SW480 (cell line): ENCODE measurements at regions not wholly inside any gene's neighbourhood (a gene's known extent, or its start where the extent isn't known, plus 50 kb on each side); places are given as distances from the start of the nearest gene placed in this dataset.
A peak's percentile ranks its signal among the peaks of the same experiment; 100 is the strongest.

Experiments used
- DNase-seq: peaks from one replicate; pipeline ENCODE4 v3.0.0-alpha.2; 2016; ENCODE audit warnings: low spot score

DNA sequence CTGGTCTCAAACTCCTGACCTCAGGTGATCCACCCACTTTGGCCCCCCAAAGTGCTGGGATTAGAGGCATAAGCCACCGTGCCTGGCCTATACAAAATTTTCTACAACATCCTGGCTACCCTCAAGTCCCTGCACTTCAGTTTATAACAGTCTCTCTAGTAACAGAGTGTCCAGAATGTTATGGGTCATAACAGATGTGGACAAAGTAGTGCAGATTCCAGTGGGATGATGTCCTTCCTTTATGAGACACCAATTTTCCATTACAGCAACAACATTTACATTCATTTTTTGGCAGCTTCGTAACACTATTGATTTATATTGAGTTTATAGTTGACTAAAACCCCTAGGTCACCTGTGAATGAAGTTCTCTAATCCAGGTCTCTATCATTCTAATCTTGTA, 429.4 kb upstream of the PTBP2 start:
- DNase-seq = no peak

DNA sequence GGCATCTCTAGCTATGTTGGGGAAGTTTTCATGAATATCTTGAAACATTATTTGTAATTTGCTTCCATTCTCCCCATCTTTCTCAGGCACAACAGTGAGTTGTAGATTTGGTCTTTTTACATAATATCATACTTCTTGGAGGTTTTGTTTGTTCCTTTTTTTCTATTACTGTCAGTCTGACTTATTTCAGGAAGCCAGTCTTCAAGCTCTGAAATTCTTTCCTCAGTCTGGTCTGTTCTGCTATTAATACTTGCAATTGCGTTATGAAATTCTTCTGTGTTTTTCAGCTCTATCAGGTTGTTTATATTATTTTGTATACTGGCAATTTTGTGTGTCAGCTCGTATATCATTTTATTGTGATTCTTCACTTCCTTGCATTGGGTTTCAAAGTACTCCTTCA, 424.6 kb upstream of the PTBP2 start:
- DNase-seq = no peak

DNA sequence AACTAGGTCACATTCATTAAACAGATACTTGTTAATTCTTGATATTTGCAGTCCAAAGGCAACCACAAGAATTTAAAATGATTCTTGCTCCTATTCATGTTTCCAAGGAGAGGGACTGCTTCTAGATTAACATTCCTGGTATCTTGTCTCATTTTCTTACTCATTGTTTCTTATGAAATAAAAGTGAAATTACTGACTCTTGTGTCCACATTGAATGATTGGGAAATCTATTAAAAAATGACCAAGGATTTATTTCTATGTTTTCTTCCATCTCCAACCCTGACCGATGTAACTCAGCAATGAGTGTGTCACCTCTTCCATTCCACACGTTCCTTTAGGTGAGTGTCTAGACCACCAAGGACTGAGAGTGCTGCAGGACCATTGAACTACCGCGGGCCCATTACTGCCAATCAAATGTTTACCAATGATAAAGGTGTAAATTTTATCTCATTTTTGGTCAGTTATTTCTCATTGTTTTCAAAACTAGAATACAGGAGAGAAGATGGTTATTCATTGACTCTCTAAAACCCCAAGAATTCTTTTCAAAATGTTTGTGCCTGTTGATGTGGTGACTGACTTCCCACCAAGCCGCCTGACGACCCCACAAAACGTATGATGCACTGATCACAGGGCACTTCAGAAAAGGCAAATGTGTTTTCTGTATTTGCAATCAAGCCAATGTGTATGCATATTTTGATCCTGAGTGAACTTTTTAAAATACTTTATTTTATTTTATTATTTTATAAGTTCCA, 414.6 kb upstream of the PTBP2 start:
- no peak for DNase-seq

DNA sequence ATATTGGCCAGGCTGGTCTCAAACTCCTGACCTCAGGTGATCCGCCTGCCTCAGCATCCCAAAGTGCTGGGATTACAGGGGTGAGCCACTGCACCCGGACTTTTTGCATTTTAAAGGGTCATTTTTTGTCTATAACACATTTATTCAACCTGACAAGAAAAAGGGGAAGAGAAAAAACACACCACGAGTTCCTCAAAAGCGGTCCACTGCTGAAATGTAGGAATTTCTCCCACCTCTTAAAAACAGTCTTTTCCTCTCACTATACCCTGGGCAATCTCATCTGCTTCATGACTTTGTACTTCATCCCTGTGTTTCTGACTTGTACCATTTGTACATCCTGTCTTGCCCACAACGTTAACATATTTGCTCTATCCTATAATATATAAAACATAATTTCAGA, 413.3 kb upstream of the PTBP2 start:
- no peak for DNase-seq

DNA sequence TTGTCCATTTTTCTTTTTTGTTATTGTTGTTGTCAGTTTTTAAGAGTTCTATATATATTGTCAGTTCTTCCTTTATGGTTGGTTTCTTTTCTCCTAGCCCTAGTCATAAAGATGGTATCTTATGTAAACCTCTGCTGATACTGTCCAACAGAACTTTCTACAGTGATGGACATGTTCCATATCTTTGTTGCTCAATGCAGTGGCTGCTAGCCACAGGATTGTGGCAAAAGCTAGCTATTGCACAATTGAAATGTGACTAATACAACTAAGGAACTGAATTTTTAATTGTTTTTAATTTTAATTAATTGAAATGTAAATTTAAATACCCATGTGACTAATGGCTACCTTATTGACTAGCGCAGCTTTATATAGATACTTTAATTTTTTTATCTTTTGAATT, 411.8 kb upstream of the PTBP2 start:
- DNase-seq = peak; percentile 6

DNA sequence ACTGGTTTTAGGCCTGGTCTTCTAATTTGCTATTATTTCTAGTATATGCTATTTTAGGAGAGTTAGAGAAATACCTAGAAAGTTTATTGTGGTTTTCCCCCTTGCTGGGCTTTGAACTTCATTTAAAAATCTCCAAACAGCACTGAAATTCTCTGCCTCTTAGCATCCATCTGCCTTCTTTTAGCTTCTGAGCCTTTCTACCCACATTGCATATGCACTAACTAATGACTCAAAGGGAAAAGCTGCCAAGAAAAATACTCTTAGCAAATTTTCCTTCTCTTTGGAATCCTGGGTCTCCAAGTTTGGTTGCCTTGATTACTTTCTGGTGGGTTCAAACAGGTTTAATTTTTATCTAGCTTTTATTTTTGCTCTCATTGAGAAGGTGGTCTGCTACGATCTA, 408.4 kb upstream of the PTBP2 start:
- DNase-seq = no peak

DNA sequence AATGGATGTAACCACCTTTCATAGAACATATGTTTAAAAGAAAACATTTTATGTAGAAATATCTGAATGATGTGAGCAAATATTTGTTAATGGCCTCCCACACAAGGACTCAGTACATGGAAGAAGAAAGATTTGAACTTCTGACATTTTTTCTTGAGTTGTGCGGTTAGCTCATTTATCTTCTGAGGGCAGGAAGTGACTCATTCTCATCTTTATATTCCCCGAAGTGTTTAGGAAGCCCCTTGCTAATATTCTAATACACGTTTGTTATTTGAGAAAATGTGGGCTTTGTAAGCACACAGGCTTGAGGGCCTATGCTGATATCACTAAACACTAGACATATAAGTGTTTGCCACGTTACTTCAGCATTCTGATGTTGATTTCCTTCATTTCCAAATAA, 392.5 kb upstream of the PTBP2 start:
- no peak for DNase-seq

DNA sequence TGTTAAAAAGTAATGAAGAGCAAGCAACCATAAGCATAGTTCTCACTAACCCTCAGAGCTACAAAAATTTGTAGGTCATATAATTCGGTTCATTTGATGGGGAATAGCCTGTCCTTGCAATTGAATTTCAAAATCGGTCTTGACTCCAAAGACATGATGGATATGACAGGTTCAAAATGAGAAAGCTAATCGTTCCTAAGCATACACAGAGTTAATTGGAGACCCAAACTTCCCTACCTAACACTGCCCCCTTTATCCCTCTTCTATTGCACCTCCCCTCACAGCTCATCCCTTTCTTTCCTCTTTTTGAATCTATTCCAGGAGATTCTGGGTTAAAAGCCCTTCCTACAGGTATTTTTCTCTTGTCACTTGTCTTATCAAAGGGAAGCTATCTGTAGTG, 390.0 kb upstream of the PTBP2 start:
- no peak for DNase-seq

DNA sequence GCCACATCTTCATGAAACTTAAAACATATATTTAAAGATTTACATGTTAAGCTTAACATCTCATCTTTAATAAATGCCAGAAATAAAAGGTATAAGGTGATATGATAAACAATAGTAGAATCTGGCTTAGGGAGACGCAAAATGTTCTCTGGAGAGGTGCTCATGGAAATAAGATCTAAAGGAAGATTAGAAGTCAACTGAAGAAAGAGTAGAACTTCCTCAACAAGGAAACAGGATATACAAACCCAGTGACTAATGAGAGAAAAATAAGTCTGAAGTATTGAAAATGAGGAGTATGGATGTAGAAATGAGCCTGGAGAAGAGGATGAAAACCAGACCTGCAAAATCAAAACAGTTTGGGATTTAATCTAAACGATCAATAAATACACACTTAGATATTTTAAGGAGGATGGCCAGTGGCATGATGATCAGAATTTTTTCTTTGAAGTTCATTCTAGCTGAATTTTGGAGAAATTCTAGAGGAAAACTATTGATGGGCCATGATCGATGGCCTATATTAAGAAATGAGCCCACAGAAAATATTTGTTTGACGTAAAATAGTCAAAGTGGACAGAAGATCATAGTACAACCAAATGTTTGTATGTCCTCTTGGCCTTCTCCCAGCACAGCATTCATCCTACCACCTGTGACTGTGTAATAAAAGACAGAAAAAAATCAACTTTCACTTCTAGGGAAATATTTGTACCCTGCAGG, 387.9 kb upstream of the PTBP2 start:
- no peak for DNase-seq

DNA sequence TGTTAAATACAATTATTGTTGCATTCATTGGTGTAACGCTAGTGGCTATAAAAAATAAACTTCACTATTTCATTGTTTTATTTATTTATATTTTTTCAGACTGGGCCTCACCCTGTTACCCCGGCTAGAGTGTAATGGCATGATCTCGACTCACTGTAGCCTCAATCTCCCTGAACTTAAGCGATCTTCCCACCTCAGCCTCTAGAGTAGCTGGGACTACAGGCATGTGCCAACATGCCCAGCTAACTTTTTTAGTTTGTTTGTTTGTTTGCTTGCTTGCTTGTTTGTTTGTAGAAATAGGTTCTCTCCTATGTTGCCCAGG, 387.4 kb upstream of the PTBP2 start:
- no peak for DNase-seq

DNA sequence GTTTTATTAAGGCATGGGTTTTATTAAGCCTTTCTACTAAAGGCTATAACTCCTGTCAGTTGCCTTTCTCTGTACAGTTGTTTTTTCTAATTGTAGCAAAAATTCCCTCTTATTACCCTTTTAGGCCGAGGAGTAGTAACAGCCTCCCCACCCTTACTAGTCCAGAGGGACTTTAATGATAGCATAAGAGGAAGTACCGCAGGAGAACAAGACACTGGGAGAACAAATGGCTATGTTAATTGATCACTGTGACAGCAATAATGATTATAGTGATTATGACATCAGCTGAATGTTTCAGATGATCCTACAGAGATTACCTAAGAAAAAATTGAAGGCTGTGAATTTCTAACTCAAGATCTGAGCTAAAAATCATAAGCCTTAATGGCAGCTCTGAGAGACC, 383.0 kb upstream of the PTBP2 start:
- no peak for DNase-seq

DNA sequence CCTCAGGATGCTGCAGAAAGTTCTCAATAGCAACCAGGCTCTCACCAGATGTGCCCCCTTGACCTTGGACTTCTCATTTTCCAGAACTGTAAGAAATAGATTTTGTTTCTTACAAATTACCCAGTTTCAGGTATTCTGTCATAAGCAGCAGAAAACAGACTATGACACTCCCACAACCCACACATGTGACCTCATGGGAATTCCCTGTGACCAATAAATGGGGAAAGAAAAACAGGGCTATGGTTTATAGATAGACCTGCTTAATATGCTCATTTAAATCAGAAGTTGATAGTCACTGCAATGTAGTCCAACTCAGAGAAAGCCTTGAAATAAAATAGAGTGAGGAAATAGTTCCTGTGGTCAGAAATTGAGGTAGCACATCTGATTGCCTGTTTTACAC, 380.9 kb upstream of the PTBP2 start:
- DNase-seq = no peak

DNA sequence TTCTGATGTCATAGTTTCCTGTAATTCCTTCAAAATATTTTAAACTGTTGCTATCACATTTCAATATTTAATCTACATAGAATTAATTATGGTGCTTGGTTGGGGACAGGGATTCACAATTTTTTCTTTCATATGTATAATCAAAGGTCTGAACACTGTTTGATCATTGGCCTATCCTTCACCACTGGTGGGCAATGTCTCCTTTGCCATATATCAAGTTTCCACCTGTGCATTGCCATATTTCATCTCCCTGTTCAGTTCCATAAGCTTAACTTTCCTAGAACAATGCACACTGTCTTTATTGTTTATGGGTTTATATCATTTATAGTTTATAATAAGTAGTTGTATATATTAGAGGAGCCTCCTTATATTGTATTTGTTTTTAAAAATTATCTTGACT, 374.9 kb upstream of the PTBP2 start:
- peak; percentile 36 for DNase-seq

DNA sequence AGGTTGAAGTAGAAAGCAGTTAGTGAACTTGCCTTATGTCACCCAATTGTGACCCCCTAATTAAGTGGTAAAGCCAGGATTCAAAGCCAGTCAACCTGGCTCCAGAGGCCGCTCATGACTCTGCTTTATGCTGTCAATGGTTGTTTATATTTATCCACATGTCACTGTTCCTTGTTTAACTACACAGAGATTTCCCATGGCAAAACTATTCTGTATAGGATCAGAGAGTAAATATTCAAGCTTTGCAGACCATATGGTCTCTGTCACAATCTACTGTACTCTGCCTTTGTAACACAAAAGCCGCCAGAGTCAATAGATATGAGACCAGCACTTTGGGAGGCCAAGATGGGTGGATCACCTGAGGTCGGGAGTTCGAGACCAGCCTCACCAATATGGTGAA, 371.7 kb upstream of the PTBP2 start:
- DNase-seq = no peak

DNA sequence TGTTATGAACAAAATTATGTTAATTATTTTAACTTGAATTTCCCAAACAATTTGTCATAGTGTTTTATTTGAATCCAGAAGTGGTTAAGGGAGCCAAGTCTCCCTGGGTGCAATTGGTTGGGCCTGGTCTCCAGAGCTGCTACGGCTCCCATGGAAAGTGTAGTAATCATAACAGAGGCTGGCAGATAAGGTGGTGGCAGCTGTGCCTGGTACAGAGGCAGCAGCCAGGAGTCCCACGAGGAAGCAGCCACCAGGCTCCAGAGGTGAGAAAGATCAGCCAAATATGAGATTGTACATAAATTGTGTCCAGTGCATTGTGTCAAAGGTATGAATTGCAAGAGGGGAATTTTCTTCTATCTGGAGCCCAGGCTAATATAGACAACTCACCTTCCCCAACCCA, 368.9 kb upstream of the PTBP2 start:
- no peak for DNase-seq

DNA sequence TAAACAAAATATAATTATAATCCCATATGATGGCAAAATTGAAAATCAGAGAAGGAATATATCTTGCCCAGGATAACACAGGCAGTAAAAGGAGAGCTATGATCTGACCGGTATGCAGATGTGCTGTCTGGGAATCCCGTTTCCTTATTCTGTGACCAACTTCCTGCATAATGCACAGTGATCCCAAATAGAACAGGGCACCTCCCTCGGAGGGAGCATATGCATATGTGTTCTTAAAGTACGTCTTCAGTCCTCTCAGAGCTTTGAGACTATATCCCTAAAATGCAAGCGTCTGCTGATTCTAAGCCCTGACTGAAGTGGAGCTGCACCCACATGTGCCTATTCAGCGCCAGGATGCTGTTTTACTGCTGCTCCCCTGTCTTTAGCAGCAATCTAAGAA, 366.1 kb upstream of the PTBP2 start:
- no peak for DNase-seq

DNA sequence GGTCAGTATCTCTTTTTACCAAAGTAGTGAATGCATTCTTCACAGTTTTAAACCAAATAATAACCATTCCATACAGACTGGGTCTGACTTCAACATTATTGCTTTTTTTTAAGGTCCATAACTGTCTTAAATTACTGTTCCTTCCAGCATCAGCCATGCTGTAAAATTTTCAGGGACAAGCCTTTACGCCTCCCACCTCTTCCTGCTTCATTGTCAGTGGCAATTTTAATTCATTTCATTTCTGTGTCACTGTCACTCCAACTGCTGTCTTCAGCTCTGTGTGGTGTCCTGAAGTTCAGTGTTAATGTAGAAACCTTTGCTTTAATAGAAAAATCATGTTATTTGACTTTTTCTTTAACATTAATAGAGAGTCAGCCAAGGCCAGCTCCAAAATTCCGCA, 365.6 kb upstream of the PTBP2 start:
- DNase-seq = no peak

DNA sequence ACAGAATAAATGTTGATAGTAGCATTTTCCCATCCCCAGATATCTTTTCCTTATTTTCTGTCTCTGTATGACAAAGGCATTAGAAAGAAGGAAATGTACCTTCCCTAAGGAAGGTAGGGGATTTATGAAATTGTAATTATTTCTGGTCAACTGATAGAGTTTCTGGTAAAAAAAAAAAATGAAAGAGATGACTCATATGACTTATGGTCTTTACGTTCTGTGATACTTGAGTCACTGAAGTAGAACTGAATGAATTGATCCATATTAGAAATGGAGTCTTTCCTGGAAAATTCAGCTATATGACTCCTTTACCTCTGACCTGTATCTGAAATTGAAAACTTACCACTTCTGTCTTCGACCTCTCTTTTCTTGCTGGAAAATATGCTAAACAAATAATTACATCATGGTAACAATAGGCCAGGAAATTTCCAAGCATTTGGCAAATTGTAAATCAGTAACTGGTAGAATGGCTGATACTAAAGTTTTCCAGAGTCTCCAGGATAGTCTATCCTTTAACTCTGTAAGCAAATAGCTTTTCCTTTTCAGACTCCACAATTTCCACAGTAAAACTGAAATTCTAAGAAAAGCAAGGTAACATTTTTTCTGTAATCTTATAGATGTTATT, 364.3 kb upstream of the PTBP2 start:
- no peak for DNase-seq

DNA sequence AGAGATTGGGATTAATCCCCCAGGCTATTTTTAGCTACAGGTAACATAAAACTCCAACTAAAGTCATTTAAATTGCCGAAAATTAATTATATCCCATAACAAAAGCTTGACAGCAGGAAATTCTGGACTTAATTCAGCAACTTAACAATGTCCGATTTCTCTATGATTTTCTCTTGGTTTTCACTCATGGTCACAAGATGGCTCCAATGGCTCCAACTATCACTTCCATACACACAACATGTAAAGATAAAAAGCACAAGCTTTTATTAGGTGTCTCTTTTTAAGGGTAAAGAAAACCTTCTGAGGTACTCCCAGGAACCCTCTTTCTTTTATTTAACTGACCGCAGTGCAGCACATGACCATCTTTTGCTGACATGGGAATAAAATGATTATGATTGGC, 363.5 kb upstream of the PTBP2 start:
- no peak for DNase-seq

DNA sequence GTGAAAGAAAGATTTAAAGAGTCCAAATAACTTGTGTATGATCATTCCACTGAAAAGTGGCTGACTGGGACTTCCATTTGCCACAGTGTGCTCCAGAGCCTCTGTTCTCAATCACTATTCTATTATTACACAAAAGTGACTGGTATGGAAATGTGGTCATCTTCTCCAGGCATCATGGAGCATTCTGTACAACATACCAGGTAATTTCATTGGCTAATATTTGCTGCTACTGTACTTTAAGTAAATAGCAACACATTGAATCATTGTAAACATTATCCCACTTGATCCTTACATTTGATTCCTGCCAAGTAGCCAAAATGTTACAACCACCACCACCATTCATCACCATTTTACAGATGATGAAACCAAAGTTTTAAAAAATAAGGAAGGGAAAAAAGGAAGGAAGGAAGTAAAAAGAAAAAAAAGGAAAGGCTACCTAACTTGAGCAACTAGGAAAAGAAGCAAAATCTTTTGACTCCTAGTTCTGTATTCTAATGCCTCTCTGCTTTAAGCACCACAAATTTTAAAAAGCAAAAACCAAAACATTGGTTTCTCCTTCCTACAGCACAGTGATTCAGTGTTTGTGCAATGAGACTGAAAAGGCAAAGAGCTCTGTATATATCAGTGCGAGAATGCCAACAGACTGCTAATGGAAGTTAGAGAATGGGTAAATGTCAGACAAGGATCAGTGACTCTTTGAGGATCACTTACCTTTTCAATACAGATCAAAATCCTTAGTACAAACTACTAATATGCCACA, 361.4 kb upstream of the PTBP2 start:
- DNase-seq = no peak

DNA sequence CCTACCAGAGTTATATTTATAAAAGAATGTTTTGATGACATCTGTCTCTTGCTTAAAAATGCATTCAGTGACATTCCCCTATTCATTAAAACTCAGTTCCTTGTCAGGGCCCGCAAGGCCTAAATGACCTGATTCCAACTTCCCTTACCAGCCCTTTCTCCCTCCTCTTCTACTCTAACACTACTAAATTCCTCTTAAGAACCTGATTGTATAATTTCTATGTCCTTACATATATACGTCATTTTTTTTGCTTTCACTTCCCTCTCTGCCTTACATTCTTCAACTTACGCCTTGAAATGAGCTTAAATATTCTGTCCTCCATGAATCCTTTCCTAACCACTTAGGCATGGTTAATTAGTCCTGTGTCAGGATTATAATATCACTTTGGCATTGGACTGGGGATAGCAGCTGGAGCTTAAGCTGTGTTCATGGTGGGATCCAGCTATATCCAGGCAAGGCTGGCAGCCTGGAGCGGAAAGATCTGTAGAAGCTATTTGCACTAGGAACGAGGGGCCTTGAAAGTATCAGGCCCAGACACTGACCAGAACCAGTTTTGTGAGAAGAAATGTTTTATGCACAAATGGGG, 360.2 kb upstream of the PTBP2 start:
- DNase-seq = no peak

DNA sequence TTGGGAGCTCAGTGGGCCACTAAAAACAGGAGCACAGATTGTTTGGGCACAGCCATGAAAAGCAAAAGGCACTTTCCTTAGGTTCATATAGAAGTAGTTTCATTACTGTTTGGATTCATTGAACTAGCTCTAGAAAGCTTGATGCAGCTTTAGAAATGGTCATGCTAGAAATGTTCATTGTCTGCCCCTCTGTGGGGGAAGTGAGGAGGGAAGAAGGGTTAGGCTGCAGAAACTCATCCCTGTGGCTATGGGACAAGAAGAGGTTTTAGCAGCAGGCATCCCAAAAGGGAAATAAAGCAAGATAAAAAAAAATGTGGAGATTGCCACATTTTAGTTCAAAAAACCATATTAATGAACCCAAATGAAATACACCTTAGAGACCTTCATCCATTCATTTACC, 359.6 kb upstream of the PTBP2 start:
- no peak for DNase-seq

DNA sequence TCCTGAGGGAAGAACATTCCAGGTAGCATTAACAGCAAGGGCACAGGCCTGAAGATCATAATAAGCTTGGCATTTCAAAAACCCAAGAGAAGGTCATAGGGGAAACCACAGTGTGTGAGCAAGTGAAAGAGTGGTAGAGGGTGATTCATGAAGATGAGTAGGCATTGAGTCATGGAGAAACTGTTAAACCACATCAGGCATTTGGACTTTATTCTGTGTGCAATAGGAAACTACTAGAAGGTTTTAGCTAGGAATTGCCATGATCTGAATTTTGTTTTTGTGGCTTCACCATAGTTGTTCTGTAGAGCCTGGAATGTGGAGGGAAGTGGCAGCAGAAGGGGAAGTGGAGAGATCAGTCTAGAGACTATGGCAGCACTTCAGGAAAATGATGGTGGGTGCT, 359.0 kb upstream of the PTBP2 start:
- DNase-seq = peak; percentile 97
